ENCODE measurements at regions not wholly inside any gene's neighbourhood (a gene's known extent, or its start where the extent isn't known, plus 50 kb on each side); places are given as distances from the start of the nearest gene placed in this dataset.

DNA sequence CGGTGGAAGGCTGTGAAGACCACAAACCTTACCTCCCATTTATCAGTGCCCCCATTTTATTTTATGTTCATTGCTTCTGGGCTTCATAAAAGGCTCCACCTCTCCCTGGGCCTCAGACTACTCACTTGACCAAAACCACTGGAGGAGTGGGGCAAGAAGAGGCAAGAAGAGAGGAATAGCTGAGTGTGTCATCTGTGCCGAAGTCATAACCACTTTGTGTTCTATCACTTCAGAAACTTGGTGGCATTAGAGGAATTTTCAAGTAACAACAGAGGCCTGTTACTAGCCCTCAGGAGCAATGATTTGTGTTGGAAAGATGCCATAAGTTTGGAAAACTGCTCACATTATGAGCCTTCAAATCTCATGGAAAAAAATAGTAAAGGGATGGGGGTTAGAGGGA, 88.7 kb upstream of the PIK3R1 start:
- Histone ChIP-seq H2AFZ (ENCODE audit: insufficient read depth, low read length, poor library complexity) (no peak overlapping the region), H3K79me2 (ENCODE audit: control insufficient read depth, insufficient read depth, low read length, poor library complexity) (no peaks in the 10 kb centered on the region), H4K12ac (ENCODE audit: low read depth, low read length) (no peak overlapping the region), H3K27me3 (ENCODE audit: insufficient read depth, low read length) (no peaks in the 10 kb centered on the region), H3K36me3 (ENCODE audit: control insufficient read depth in 1 of 2, insufficient read depth in 2 of 2, low read length in 2 of 2) (no peaks in the 10 kb centered on the region), H2AK5ac (ENCODE audit: low read length) (no peak overlapping the region), H4K8ac (ENCODE audit: low read depth, low read length) (no peak overlapping the region), H3K4me3 (ENCODE audit: low read depth, low read length) (no peak overlapping the region), H3K4ac (ENCODE audit: low read depth, low read length) (no peak overlapping the region), H4K91ac (ENCODE audit: low read depth, low read length) (no peak overlapping the region), H3K4me2 (ENCODE audit: low read length) (no peak overlapping the region), H3K18ac (ENCODE audit: low read length) (no peak overlapping the region), H2BK5ac (ENCODE audit: low read depth, low read length, poor library complexity) (no peak overlapping the region), H3K9ac (ENCODE audit: low read length) (no peak overlapping the region), H3K14ac (ENCODE audit: low read length) (no peak overlapping the region), H3K79me1 (ENCODE audit: low read length) (no peaks in the 10 kb centered on the region), H2BK12ac (ENCODE audit: low read length) (no peak overlapping the region), H3K23ac (ENCODE audit: low read length) (no peak overlapping the region), H3K27ac (ENCODE audit: low read depth, low read length) (no peak overlapping the region), H2BK120ac (ENCODE audit: insufficient read depth, low read length, poor library complexity) (no peak overlapping the region), H3K4me1 (ENCODE audit: control insufficient read depth in 1 of 2, insufficient read depth in 2 of 2, low read length in 2 of 2) (no peaks in the 10 kb centered on the region), H3K9me3 (ENCODE audit: insufficient read depth, low read depth, low read length) (peaks cover 1% of the 10 kb centered on the region)
- no CpG with 5 or more reads among the region's 2 CpGs for WGBS (ENCODE audit: extremely low coverage, insufficient coverage, insufficient read length)
- no peak for DNase-seq

DNA sequence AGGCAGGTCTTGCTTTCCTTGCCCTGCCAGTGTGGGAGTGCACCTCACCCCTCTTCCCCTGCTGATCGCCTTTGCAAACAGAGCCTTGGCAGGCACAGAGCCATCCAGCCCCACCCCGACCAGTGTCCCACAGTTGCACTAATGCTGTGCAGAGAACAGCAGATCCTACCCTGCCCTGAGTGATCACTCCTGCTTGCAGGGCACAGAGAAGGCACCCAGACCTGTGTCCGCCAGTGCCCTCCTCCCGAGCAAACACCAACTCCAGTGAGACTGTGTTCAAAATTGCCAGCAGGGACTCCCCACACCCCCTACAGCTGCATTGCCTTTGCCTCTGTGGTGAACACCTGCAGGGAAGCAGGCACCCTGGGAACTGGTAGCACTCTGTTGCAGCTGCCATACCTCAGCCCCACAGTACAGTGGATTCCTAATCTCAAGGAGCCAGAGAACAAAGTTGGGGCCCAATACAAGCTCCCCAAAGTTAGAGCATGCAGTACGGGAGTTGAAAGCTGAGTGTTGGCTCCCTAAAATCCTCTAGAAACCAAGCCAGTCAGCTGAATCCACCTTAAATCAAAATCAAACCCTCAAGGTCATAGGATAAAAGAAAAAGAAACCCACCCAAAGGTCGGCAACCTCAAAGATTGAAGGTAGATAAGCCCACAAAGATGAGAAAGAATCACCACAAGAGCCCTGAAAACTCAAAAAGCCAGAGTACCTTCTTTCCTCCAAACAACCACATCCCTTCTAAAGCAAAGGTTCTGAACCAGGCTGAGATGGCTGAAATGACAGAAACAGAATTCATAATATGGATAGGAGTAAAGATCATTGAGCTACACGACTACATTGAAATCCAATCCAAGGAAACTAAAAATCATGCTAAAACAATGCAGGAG, 92.9 kb upstream of the PIK3R1 start:
- Histone ChIP-seq H4K12ac (ENCODE audit: low read depth, low read length) (no peak overlapping the region), H3K9ac (ENCODE audit: low read length) (no peak overlapping the region), H2BK120ac (ENCODE audit: insufficient read depth, low read length, poor library complexity) (no peak overlapping the region), H3K4ac (ENCODE audit: low read depth, low read length) (no peak overlapping the region), H4K91ac (ENCODE audit: low read depth, low read length) (no peak overlapping the region), H3K27ac (ENCODE audit: low read depth, low read length) (no peak overlapping the region), H3K14ac (ENCODE audit: low read length) (no peak overlapping the region), H3K79me2 (ENCODE audit: control insufficient read depth, insufficient read depth, low read length, poor library complexity) (no peaks in the 10 kb centered on the region), H3K4me3 (ENCODE audit: low read depth, low read length) (no peak overlapping the region), H2BK5ac (ENCODE audit: low read depth, low read length, poor library complexity) (no peak overlapping the region), H3K79me1 (ENCODE audit: low read length) (no peaks in the 10 kb centered on the region), H2BK12ac (ENCODE audit: low read length) (no peak overlapping the region), H3K18ac (ENCODE audit: low read length) (no peak overlapping the region), H2AFZ (ENCODE audit: insufficient read depth, low read length, poor library complexity) (no peak overlapping the region), H3K4me1 (ENCODE audit: control insufficient read depth in 1 of 2, insufficient read depth in 2 of 2, low read length in 2 of 2) (no peaks in the 10 kb centered on the region), H4K8ac (ENCODE audit: low read depth, low read length) (no peak overlapping the region), H3K4me2 (ENCODE audit: low read length) (no peak overlapping the region), H3K9me3 (ENCODE audit: insufficient read depth, low read depth, low read length) (peaks cover 1% of the 10 kb centered on the region), H2AK5ac (ENCODE audit: low read length) (no peak overlapping the region), H3K23ac (ENCODE audit: low read length) (no peak overlapping the region), H3K27me3 (ENCODE audit: insufficient read depth, low read length) (no peaks in the 10 kb centered on the region), H3K36me3 (ENCODE audit: control insufficient read depth in 1 of 2, insufficient read depth in 2 of 2, low read length in 2 of 2) (no peaks in the 10 kb centered on the region)
- WGBS (ENCODE audit: extremely low coverage, insufficient coverage, insufficient read length), result no CpG with 5 or more reads among the region's 7 CpGs
- DNase-seq, result no peak

DNA sequence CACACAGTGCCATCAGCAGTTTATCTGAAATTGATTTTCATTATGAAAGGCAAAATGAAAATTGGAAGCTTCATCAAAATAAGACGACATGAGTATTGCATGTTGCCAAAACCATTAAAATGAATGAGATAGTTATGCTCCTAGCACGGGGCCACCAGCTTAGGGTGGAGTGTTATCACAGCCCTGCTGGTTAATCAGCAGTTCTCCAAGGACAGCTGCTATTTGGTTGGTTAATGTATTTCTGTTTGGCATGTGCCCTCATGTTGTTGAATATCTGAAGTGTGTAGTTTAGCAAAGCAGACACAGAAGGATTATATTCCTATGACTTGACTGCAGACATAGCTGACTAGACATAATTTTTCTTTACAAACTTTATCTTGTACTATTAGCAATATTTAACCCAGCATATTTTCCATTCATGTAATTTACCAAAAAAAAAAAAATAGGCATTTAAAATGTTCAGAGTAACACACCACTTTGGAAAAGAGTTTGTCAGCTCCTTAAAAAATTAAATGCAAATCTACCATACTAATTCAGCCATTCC, 98.6 kb upstream of the PIK3R1 start:
- H3K79me2 ChIP-seq (ENCODE audit: control insufficient read depth, insufficient read depth, low read length, poor library complexity), result no peaks in the 10 kb centered on the region
- no peak overlapping the region for H3K14ac ChIP-seq (ENCODE audit: low read length)
- H3K4me1 ChIP-seq (ENCODE audit: control insufficient read depth in 1 of 2, insufficient read depth in 2 of 2, low read length in 2 of 2), result no peaks in the 10 kb centered on the region
- H3K36me3 ChIP-seq (ENCODE audit: control insufficient read depth in 1 of 2, insufficient read depth in 2 of 2, low read length in 2 of 2), result no peaks in the 10 kb centered on the region
- H4K91ac ChIP-seq (ENCODE audit: low read depth, low read length), result no peak overlapping the region
- H4K8ac ChIP-seq (ENCODE audit: low read depth, low read length), result no peak overlapping the region
- no peak overlapping the region for H3K27ac ChIP-seq (ENCODE audit: low read depth, low read length)
- H3K79me1 ChIP-seq (ENCODE audit: low read length), result no peaks in the 10 kb centered on the region
- H2BK5ac ChIP-seq (ENCODE audit: low read depth, low read length, poor library complexity), result no peak overlapping the region
- H3K4me2 ChIP-seq (ENCODE audit: low read length), result no peak overlapping the region
- no peaks in the 10 kb centered on the region for H3K27me3 ChIP-seq (ENCODE audit: insufficient read depth, low read length)
- H3K18ac ChIP-seq (ENCODE audit: low read length), result no peak overlapping the region
- no peak overlapping the region for H3K4me3 ChIP-seq (ENCODE audit: low read depth, low read length)
- H3K9me3 ChIP-seq (ENCODE audit: insufficient read depth, low read depth, low read length), result no peaks in the 10 kb centered on the region
- no peak overlapping the region for H3K9ac ChIP-seq (ENCODE audit: low read length)
- DNase-seq, result peak in 1 of 2 donors; percentile 17
- H2AFZ ChIP-seq (ENCODE audit: insufficient read depth, low read length, poor library complexity), result no peak overlapping the region
- WGBS (ENCODE audit: extremely low coverage, insufficient coverage, insufficient read length), result no CpG with 5 or more reads among the region's 2 CpGs
- no peak overlapping the region for H2AK5ac ChIP-seq (ENCODE audit: low read length)
- H3K23ac ChIP-seq (ENCODE audit: low read length), result no peak overlapping the region
- H2BK120ac ChIP-seq (ENCODE audit: insufficient read depth, low read length, poor library complexity), result no peak overlapping the region
- no peak overlapping the region for H3K4ac ChIP-seq (ENCODE audit: low read depth, low read length)
- no peak overlapping the region for H2BK12ac ChIP-seq (ENCODE audit: low read length)
- H4K12ac ChIP-seq (ENCODE audit: low read depth, low read length), result no peak overlapping the region

DNA sequence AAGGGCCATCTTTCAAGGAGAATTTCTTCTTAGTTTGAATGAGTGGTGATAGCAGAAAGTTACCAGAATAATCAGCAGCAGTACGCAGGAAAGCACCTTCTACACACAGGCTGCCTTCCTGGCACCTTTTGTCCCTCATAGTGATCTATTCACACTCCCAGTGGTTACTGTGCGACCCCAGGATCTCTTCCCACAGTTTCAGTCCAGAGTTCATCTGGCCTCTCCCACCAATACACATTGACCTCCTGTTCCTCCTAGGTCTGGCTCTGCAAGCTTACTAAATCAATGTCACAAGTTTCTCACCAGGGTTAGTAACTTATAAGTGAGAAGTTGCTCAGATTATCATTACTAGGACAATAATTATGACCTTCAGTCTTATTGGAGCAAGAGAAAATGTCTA, 99.1 kb upstream of the PIK3R1 start:
- Histone ChIP-seq H2AK5ac (ENCODE audit: low read length) (no peak overlapping the region), H3K9me3 (ENCODE audit: insufficient read depth, low read depth, low read length) (no peaks in the 10 kb centered on the region), H3K18ac (ENCODE audit: low read length) (no peak overlapping the region), H2AFZ (ENCODE audit: insufficient read depth, low read length, poor library complexity) (no peak overlapping the region), H3K27ac (ENCODE audit: low read depth, low read length) (no peak overlapping the region), H3K4ac (ENCODE audit: low read depth, low read length) (no peak overlapping the region), H3K4me3 (ENCODE audit: low read depth, low read length) (no peak overlapping the region), H3K9ac (ENCODE audit: low read length) (no peak overlapping the region), H3K4me2 (ENCODE audit: low read length) (no peak overlapping the region), H3K23ac (ENCODE audit: low read length) (no peak overlapping the region), H2BK120ac (ENCODE audit: insufficient read depth, low read length, poor library complexity) (no peak overlapping the region), H3K14ac (ENCODE audit: low read length) (no peak overlapping the region), H3K79me2 (ENCODE audit: control insufficient read depth, insufficient read depth, low read length, poor library complexity) (no peaks in the 10 kb centered on the region), H4K12ac (ENCODE audit: low read depth, low read length) (no peak overlapping the region), H3K79me1 (ENCODE audit: low read length) (no peaks in the 10 kb centered on the region), H4K8ac (ENCODE audit: low read depth, low read length) (no peak overlapping the region), H2BK12ac (ENCODE audit: low read length) (no peak overlapping the region), H3K36me3 (ENCODE audit: control insufficient read depth in 1 of 2, insufficient read depth in 2 of 2, low read length in 2 of 2) (no peaks in the 10 kb centered on the region), H3K27me3 (ENCODE audit: insufficient read depth, low read length) (no peaks in the 10 kb centered on the region), H3K4me1 (ENCODE audit: control insufficient read depth in 1 of 2, insufficient read depth in 2 of 2, low read length in 2 of 2) (no peaks in the 10 kb centered on the region), H2BK5ac (ENCODE audit: low read depth, low read length, poor library complexity) (no peak overlapping the region), H4K91ac (ENCODE audit: low read depth, low read length) (no peak overlapping the region)
- no CpG with 5 or more reads among the region's 2 CpGs for WGBS (ENCODE audit: extremely low coverage, insufficient coverage, insufficient read length)
- no peak for DNase-seq
